ENCODE measurements at regions not wholly inside any gene's neighbourhood (a gene's known extent, or its start where the extent isn't known, plus 50 kb on each side); places are given as distances from the start of the nearest gene placed in this dataset.

GRCh38 chr7:118995350-118995749 lies 770.8 kb downstream of the ANKRD7 start:
- TF ChIP-seq CTCF (conservative IDR thresholded peaks at IDR 0.05; ENCODE audit: low read length), result no peak
- no peak for TF ChIP-seq EZH2phosphoT487 (IDR thresholded peaks at IDR 0.05; ENCODE audit: borderline replicate concordance)

Data from Loucy (cell line).